Upper lobe of left lung (tissue), 4 donors: ENCODE measurements at regions not wholly inside any gene's neighbourhood (a gene's known extent, or its start where the extent isn't known, plus 50 kb on each side); places are given as distances from the start of the nearest gene placed in this dataset.

Experiments used
- CTCF ChIP-seq, 6 experiments: fragments of 450-650 bp in 4 of 6; fragments of 200-600 bp in 2 of 6; sonication (generic) in 2 of 6; IDR thresholded peaks; one replicate each; pipeline ENCODE4 v1.5.1; 2016 to 2019; ENCODE audit warnings: antibody characterized with exemption in 6 of 6
- POLR2A ChIP-seq, 4 donors: fragments of 450-650 bp; IDR thresholded peaks; one replicate each; pipeline ENCODE4 v1.5.1; 2016 to 2017; ENCODE audit warnings: antibody characterized with exemption in 4 of 4, mild to moderate bottlenecking in 2 of 4

- TF ChIP-seq POLR2A (IDR thresholded peaks at IDR 0.05) (no peak), CTCF (IDR thresholded peaks at IDR 0.05) (no peak)
Measured at GRCh38 chr1:42014823-42015222, 96.1 kb upstream of the HIVEP3 start.
